HepG2 (cell line): ENCODE measurements at regions not wholly inside any gene's neighbourhood (a gene's known extent, or its start where the extent isn't known, plus 50 kb on each side); places are given as distances from the start of the nearest gene placed in this dataset.

ENCODE experiments used
- CCAR2 ChIP-seq: fragments of 200-400 bp; formaldehyde crosslinking; optimal IDR thresholded peaks from 2 replicates; pipeline ENCODE3; 2018; ENCODE audit warnings: low read depth, mild to moderate bottlenecking, low read length, moderate library complexity
- CREB1 ChIP-seq, 2 experiments: fragments of 450-650 bp in 1 of 2; IDR thresholded peaks; 2 replicates each; pipeline ENCODE4 v1.6.1; 2016 to 2017; ENCODE audit warnings: control low read depth in 1 of 2, mild to moderate bottlenecking in 1 of 2, missing compliant biosample characterization in 1 of 2, missing genetic modification characterization in 1 of 2
- HNF4G ChIP-seq, 2 experiments: sonication (generic) in 1 of 2; formaldehyde crosslinking in 1 of 2; IDR thresholded peaks; 2 replicates each; pipeline versions ENCODE4 v1.4.0 to v1.6.1; 2011 to 2020; ENCODE audit warnings: borderline replicate concordance in 2 of 2, low read depth in 2 of 2, mild to moderate bottlenecking in 2 of 2, low read length in 1 of 2, missing genetic modification reagents in 1 of 2, moderate library complexity in 1 of 2
- KAT2B ChIP-seq: fragments of 150-350 bp; IDR thresholded peaks from 2 replicates; pipeline ENCODE4 v1.6.1; 2014; ENCODE audit warnings: low read depth, low read length, borderline replicate concordance
- MAFF ChIP-seq: IDR thresholded peaks from 2 replicates; pipeline ENCODE4 v1.6.1; 2011; ENCODE audit warnings: low read depth, low read length, improper control_type of control experiment
- PITX1 ChIP-seq: sonication (generic); formaldehyde crosslinking; IDR thresholded peaks from 2 replicates; pipeline ENCODE4 v1.5.1; 2020; ENCODE audit warnings: mild to moderate bottlenecking, missing genetic modification reagents
- PPARG ChIP-seq: conservative IDR thresholded peaks from 2 replicates; pipeline ENCODE4 v1.6.1; 2016; ENCODE audit warnings: missing biosample characterization, missing genetic modification reagents
- SMAD3 ChIP-seq: sonication (generic); formaldehyde crosslinking; IDR thresholded peaks from 2 replicates; pipeline ENCODE4 v1.4.0; 2020; ENCODE audit warnings: missing genetic modification reagents
- SMYD3 ChIP-seq: sonication (generic); formaldehyde crosslinking; IDR thresholded peaks from 2 replicates; pipeline ENCODE4 v1.8.1; 2023; ENCODE audit warnings: mild to moderate bottlenecking, missing genetic modification reagents
- TMF1 ChIP-seq: sonication (generic); formaldehyde crosslinking; IDR thresholded peaks from 2 replicates; pipeline ENCODE4 v1.8.1; 2022; ENCODE audit warnings: low read depth, missing genetic modification reagents
- ZBTB7B ChIP-seq: sonication (generic); formaldehyde crosslinking; IDR thresholded peaks from 2 replicates; pipeline ENCODE4 v1.4.0; 2020; ENCODE audit warnings: missing genetic modification reagents
- ZBTB8A ChIP-seq: sonication (generic); formaldehyde crosslinking; IDR thresholded peaks from 2 replicates; pipeline ENCODE4 v1.4.0; 2020; ENCODE audit warnings: mild to moderate bottlenecking, low read depth, missing genetic modification reagents, borderline replicate concordance
- ZIK1 ChIP-seq: sonication (generic); formaldehyde crosslinking; IDR thresholded peaks from 2 replicates; pipeline ENCODE4 v1.5.0; 2020; ENCODE audit warnings: mild to moderate bottlenecking, low read depth, missing genetic modification reagents, borderline replicate concordance
- ZNF264 ChIP-seq: sonication (generic); formaldehyde crosslinking; IDR thresholded peaks from 2 replicates; pipeline ENCODE4 v1.4.0; 2020; ENCODE audit warnings: missing genetic modification reagents
- ZNF274 ChIP-seq: sonication (generic); formaldehyde crosslinking; IDR thresholded peaks from 2 replicates; pipeline ENCODE4 v1.5.1; 2020; ENCODE audit warnings: mild to moderate bottlenecking, missing genetic modification reagents
- ZNF556 ChIP-seq: sonication (generic); formaldehyde crosslinking; IDR thresholded peaks from 2 replicates; pipeline ENCODE4 v1.4.0; 2020; ENCODE audit warnings: mild to moderate bottlenecking, missing genetic modification reagents, borderline replicate concordance
- ZNF570 ChIP-seq: sonication (generic); formaldehyde crosslinking; IDR thresholded peaks from 2 replicates; pipeline ENCODE4 v1.4.0; 2020; ENCODE audit warnings: mild to moderate bottlenecking, missing genetic modification reagents, borderline replicate concordance
- TF ChIP-seq, protein P1 (sequence below): sonication (generic); formaldehyde crosslinking; conservative IDR thresholded peaks from 2 replicates; pipeline ENCODE4 v1.8.1; 2023; ENCODE audit warnings: missing genetic modification reagents
- TF ChIP-seq, protein P2 (sequence below): sonication (generic); formaldehyde crosslinking; IDR thresholded peaks from 2 replicates; pipeline ENCODE4 v1.4.0; 2020; ENCODE audit warnings: mild to moderate bottlenecking, missing genetic modification reagents
- TF ChIP-seq, protein P3 (sequence below): sonication (generic); formaldehyde crosslinking; IDR thresholded peaks from 2 replicates; pipeline ENCODE4 v1.4.0; 2020; ENCODE audit warnings: missing genetic modification reagents
- TF ChIP-seq, protein P4 (sequence below): sonication (generic); IDR thresholded peaks from 2 replicates; pipeline ENCODE4 v1.6.1; 2016; ENCODE audit warnings: low read depth, borderline replicate concordance

DNA sequence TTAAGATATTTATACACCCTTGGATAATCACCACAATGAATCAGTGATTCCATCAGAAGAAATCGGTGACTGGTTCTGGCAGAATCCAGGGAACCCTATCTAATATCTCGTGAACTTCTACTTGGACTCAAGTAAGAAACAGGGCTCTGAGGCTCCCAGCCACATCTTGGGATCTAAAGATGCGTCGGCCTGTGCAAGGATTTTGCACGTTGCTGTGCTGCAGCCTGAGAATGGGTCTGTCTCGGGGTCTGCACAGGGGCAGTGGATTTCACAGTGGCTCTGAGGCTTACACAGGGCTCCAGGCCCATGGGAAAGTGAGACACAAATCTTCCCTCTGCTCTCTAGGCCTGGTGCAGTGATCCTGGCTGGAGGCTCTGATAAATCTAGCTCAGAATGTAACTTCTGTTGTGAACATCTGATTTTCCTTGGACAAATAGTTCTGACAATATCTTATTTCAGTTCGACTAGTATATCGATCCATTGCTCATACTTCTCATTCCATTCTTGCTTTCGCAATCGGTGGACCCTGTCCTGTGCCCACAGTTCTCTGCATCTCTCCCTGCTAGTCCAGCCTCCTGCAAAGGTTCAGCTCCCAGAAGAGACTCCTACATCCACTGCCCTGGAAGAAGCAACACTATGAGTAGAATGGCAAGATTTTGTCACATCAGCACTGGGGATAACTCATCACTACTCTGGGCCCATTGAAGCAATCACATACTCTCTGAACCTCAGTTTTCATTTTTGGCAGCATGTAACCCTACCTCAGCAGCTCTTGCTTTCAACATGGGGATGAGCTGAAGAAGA, 105.5 kb upstream of the TOP3B start (continued):
- TF ChIP-seq, protein P1, sequence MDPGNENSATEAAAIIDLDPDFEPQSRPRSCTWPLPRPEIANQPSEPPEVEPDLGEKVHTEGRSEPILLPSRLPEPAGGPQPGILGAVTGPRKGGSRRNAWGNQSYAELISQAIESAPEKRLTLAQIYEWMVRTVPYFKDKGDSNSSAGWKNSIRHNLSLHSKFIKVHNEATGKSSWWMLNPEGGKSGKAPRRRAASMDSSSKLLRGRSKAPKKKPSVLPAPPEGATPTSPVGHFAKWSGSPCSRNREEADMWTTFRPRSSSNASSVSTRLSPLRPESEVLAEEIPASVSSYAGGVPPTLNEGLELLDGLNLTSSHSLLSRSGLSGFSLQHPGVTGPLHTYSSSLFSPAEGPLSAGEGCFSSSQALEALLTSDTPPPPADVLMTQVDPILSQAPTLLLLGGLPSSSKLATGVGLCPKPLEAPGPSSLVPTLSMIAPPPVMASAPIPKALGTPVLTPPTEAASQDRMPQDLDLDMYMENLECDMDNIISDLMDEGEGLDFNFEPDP (CRISPR knock-in tag), result no peak
- TF ChIP-seq CREB1 (IDR thresholded peaks at IDR 0.05), result no peak
- TF ChIP-seq CREB1 (CRISPR knock-in tag; IDR thresholded peaks at IDR 0.05), result peak; percentile 40; the same call in 1 of the 2 replicates
- no peak for TF ChIP-seq TMF1 (CRISPR knock-in tag)
- 0 out of 2 replicates have a peak, but pooled peaks have one; percentile 33 for TF ChIP-seq ZIK1 (CRISPR knock-in tag)
- peak; percentile 79 for TF ChIP-seq SMAD3 (CRISPR knock-in tag)
- peak; percentile 50; the same call in 1 of the 2 replicates for TF ChIP-seq SMYD3 (CRISPR knock-in tag)
- TF ChIP-seq, protein P2, sequence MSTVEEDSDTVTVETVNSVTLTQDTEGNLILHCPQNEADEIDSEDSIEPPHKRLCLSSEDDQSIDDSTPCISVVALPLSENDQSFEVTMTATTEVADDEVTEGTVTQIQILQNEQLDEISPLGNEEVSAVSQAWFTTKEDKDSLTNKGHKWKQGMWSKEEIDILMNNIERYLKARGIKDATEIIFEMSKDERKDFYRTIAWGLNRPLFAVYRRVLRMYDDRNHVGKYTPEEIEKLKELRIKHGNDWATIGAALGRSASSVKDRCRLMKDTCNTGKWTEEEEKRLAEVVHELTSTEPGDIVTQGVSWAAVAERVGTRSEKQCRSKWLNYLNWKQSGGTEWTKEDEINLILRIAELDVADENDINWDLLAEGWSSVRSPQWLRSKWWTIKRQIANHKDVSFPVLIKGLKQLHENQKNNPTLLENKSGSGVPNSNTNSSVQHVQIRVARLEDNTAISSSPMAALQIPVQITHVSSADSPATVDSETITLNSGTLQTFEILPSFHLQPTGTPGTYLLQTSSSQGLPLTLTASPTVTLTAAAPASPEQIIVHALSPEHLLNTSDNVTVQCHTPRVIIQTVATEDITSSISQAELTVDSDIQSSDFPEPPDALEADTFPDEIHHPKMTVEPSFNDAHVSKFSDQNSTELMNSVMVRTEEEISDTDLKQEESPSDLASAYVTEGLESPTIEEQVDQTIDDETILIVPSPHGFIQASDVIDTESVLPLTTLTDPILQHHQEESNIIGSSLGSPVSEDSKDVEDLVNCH (CRISPR knock-in tag), result no peak
- TF ChIP-seq KAT2B, result peak; percentile 88
- 0 out of 2 replicates have a peak, but pooled peaks have one; percentile 49 for TF ChIP-seq ZNF274 (CRISPR knock-in tag)
- TF ChIP-seq, protein P3, sequence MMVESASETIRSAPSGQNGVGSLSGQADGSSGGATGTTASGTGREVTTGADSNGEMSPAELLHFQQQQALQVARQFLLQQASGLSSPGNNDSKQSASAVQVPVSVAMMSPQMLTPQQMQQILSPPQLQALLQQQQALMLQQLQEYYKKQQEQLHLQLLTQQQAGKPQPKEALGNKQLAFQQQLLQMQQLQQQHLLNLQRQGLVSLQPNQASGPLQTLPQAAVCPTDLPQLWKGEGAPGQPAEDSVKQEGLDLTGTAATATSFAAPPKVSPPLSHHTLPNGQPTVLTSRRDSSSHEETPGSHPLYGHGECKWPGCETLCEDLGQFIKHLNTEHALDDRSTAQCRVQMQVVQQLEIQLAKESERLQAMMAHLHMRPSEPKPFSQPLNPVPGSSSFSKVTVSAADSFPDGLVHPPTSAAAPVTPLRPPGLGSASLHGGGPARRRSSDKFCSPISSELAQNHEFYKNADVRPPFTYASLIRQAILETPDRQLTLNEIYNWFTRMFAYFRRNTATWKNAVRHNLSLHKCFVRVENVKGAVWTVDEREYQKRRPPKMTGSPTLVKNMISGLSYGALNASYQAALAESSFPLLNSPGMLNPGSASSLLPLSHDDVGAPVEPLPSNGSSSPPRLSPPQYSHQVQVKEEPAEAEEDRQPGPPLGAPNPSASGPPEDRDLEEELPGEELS, result peak; percentile 73
- TF ChIP-seq HNF4G (IDR thresholded peaks at IDR 0.05; ENCODE audit: borderline replicate concordance, low read depth, low read length), result peak; percentile 90
- peak; percentile 82; the same call in 1 of the 2 replicates for TF ChIP-seq HNF4G (CRISPR knock-in tag; IDR thresholded peaks at IDR 0.05; ENCODE audit: borderline replicate concordance, low read depth)
- TF ChIP-seq CCAR2, result no peak
- TF ChIP-seq ZBTB8A (CRISPR knock-in tag), result no peak
- TF ChIP-seq PITX1, result peak; percentile 41; the same call in 1 of the 2 replicates
- TF ChIP-seq ZNF264 (CRISPR knock-in tag), result peak; percentile 29; the same call in 1 of the 2 replicates
- TF ChIP-seq ZBTB7B (CRISPR knock-in tag), result peak; percentile 89; the same call in 1 of the 2 replicates
- TF ChIP-seq MAFF, result peak; percentile 76
- no peak for TF ChIP-seq ZNF570 (CRISPR knock-in tag)
- TF ChIP-seq PPARG (CRISPR knock-in tag), result peak; percentile 57; the same call in 1 of the 2 replicates
- TF ChIP-seq, protein P4, sequence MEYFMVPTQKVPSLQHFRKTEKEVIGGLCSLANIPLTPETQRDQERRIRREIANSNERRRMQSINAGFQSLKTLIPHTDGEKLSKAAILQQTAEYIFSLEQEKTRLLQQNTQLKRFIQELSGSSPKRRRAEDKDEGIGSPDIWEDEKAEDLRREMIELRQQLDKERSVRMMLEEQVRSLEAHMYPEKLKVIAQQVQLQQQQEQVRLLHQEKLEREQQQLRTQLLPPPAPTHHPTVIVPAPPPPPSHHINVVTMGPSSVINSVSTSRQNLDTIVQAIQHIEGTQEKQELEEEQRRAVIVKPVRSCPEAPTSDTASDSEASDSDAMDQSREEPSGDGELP, result peak; percentile 50; the same call in 1 of the 2 replicates
- no peak for TF ChIP-seq ZNF556 (CRISPR knock-in tag)
